ENCODE measurements at regions not wholly inside any gene's neighbourhood (a gene's known extent, or its start where the extent isn't known, plus 50 kb on each side); places are given as distances from the start of the nearest gene placed in this dataset.

- TF ChIP-seq, protein P1, sequence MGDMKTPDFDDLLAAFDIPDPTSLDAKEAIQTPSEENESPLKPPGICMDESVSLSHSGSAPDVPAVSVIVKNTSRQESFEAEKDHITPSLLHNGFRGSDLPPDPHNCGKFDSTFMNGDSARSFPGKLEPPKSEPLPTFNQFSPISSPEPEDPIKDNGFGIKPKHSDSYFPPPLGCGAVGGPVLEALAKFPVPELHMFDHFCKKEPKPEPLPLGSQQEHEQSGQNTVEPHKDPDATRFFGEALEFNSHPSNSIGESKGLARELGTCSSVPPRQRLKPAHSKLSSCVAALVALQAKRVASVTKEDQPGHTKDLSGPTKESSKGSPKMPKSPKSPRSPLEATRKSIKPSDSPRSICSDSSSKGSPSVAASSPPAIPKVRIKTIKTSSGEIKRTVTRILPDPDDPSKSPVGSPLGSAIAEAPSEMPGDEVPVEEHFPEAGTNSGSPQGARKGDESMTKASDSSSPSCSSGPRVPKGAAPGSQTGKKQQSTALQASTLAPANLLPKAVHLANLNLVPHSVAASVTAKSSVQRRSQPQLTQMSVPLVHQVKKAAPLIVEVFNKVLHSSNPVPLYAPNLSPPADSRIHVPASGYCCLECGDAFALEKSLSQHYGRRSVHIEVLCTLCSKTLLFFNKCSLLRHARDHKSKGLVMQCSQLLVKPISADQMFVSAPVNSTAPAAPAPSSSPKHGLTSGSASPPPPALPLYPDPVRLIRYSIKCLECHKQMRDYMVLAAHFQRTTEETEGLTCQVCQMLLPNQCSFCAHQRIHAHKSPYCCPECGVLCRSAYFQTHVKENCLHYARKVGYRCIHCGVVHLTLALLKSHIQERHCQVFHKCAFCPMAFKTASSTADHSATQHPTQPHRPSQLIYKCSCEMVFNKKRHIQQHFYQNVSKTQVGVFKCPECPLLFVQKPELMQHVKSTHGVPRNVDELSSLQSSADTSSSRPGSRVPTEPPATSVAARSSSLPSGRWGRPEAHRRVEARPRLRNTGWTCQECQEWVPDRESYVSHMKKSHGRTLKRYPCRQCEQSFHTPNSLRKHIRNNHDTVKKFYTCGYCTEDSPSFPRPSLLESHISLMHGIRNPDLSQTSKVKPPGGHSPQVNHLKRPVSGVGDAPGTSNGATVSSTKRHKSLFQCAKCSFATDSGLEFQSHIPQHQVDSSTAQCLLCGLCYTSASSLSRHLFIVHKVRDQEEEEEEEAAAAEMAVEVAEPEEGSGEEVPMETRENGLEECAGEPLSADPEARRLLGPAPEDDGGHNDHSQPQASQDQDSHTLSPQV (IDR thresholded peaks at IDR 0.05): no peak
- TF ChIP-seq STAT1 (conservative IDR thresholded peaks at IDR 0.05): no peak
- TF ChIP-seq RB1 (IDR thresholded peaks at IDR 0.05; ENCODE audit: borderline replicate concordance): no peak
- TF ChIP-seq MYB (IDR thresholded peaks at IDR 0.05; ENCODE audit: borderline replicate concordance, low read depth, low read length): no peak
- TF ChIP-seq HDAC2 (IDR thresholded peaks at IDR 0.05): no peak
Observed at GRCh38 chr9:13397220-13397619, 117.7 kb upstream of the MPDZ start (continued).

DNA sequence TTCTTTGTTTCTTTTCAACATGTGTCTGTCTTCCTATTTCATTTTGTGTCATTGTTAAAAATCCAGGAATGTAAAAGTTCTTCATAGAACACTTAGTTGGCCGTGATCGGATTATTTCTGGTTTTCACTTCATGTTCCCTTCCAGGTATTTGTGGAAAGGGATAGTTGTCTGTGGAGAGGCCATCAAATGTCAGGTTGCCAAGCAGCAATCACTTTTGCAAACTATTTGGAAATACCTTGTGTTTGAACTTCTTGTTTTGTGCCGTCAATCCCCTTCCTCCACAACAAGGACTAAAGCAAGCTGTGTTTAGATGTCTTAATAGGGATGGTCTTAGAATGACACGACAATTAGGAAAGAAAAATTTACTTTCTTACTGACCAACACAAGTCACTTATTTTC is 116.9 kb upstream of the MPDZ start:
- SMC1A ChIA-PET (ENCODE audit: uncharacterized antibody, unreplicated experiment): no interaction called here
- Histone ChIP-seq H3K27me3 (replicated peaks in 1 of 2; ENCODE audit: control insufficient read depth in 2 of 2, insufficient read depth in 2 of 2, low read length in 1 of 2) (no peaks in the 10 kb centered on the region), H3K9me3 (replicated peaks; ENCODE audit: control insufficient read depth, insufficient read depth, low read length) (no peaks in the 10 kb centered on the region), H3K4me3 (no peak overlapping the region), H3K27ac (ENCODE audit: control insufficient read depth, insufficient read depth) (no peak overlapping the region), H3K4me1 (ENCODE audit: control insufficient read depth, insufficient read depth, low read length) (no peaks in the 10 kb centered on the region), H2AFZ (ENCODE audit: control insufficient read depth, low read depth, low read length) (no peak overlapping the region), H4K20me1 (ENCODE audit: control insufficient read depth, insufficient read depth) (no peaks in the 10 kb centered on the region), H3K79me2 (ENCODE audit: control insufficient read depth, insufficient read depth, low read length) (no peaks in the 10 kb centered on the region), H3K36me3 (ENCODE audit: control insufficient read depth in 2 of 2, insufficient read depth in 2 of 2, low read length in 1 of 2) (no peaks in the 10 kb centered on the region), H3K9ac (ENCODE audit: control insufficient read depth, insufficient read depth, low read length) (no peak overlapping the region), H3K4me2 (ENCODE audit: control insufficient read depth, insufficient read depth) (no peak overlapping the region)
- ATAC-seq: no peak
- RAD21 ChIA-PET (ENCODE audit: unreplicated experiment): no interaction called here
- 0% methylated on average over 4 of the region's 4 CpGs for WGBS (ENCODE audit: insufficient coverage, insufficient replicate concordance, low lambda C conversion rate, missing lambda C conversion rate)
- DNase-seq (ENCODE audit: low read depth, low spot score): no peak
- no peak for FAIRE-seq
- CTCF ChIA-PET: no interaction called here
- BruUV-seq (replicated peaks): no TSS peak
- in situ Hi-C loops (cut with MboI): no loop called here
- POLR2A ChIA-PET: no interaction called here
- intact Hi-C loops (cut with micrococcal nuclease; ENCODE audit: unreplicated experiment): no loop called here
- TF ChIP-seq SP1 (IDR thresholded peaks at IDR 0.05; ENCODE audit: low read depth, low read length): no peak
- TF ChIP-seq BCL11A (IDR thresholded peaks at IDR 0.05; ENCODE audit: low read depth, low read length): no peak
- TF ChIP-seq MXI1 (IDR thresholded peaks at IDR 0.05; ENCODE audit: low read depth, low read length): no peak
- TF ChIP-seq NFXL1 (IDR thresholded peaks at IDR 0.05; ENCODE audit: borderline replicate concordance): no peak
- TF ChIP-seq POLR2AphosphoS5 (IDR thresholded peaks at IDR 0.05; ENCODE audit: low read length): no peak
- no peak for TF ChIP-seq LARP7 (IDR thresholded peaks at IDR 0.05)
- TF ChIP-seq MLLT1 (IDR thresholded peaks at IDR 0.05): no peak
- no peak for TF ChIP-seq FOXK2 (IDR thresholded peaks at IDR 0.05)
- no peak for TF ChIP-seq CHD2 (IDR thresholded peaks at IDR 0.05; ENCODE audit: borderline replicate concordance, low read depth, low read length)
- no peak for TF ChIP-seq EP300 (IDR thresholded peaks at IDR 0.05; ENCODE audit: borderline replicate concordance in 1 of 2, control insufficient read depth in 1 of 2, low read depth in 2 of 2, low read length in 2 of 2)
- no peak for TF ChIP-seq SREBF1 (IDR thresholded peaks at IDR 0.05; ENCODE audit: low read length)
- no peak for TF ChIP-seq ASH2L (IDR thresholded peaks at IDR 0.05; ENCODE audit: borderline replicate concordance, low read depth)
- TF ChIP-seq RBBP5 (conservative IDR thresholded peaks at IDR 0.05): no peak
- no peak for TF ChIP-seq RAD51 (IDR thresholded peaks at IDR 0.05)
- TF ChIP-seq SIN3A (IDR thresholded peaks at IDR 0.05; ENCODE audit: low read depth, low read length): no peak
- no peak for TF ChIP-seq RCOR1 (conservative IDR thresholded peaks at IDR 0.05; ENCODE audit: low read depth, low read length)
